GM21526 (cell line): ENCODE measurements at regions not wholly inside any gene's neighbourhood (a gene's known extent, or its start where the extent isn't known, plus 50 kb on each side); places are given as distances from the start of the nearest gene placed in this dataset.

ENCODE experiments used
- ATAC-seq: cut with Tn5 transposase; IDR thresholded peaks from one replicate; pipeline ENCODE4 v1.9.1; 2021; ENCODE audit warnings: moderate library complexity; ENCODE audit not compliant: unreplicated experiment, low FRiP score

- ATAC-seq: no peak
Observed at GRCh38 chr6:166877906-166878305, 78.4 kb downstream of the RNASET2 start.

- ATAC-seq: no peak
Observed at GRCh38 chr6:166877349-166877748, 79.0 kb downstream of the RNASET2 start.

GRCh38 chr6:166872531-166873009 is 83.8 kb downstream of the RNASET2 start:
- ATAC-seq: no peak

GRCh38 chr6:166870602-166871208 is 85.6 kb downstream of the RNASET2 start:
- no peak for ATAC-seq

- ATAC-seq: no peak
Observed at GRCh38 chr6:166866839-166867637, 89.3 kb downstream of the RNASET2 start.

- no peak for ATAC-seq
Observed at GRCh38 chr6:166864333-166864732, 92.0 kb downstream of the RNASET2 start.

GRCh38 chr6:166862978-166863530 is 93.3 kb downstream of the RNASET2 start:
- ATAC-seq: no peak

- ATAC-seq: no peak
Observed at GRCh38 chr6:166862287-166862977, 93.9 kb downstream of the RNASET2 start.

GRCh38 chr6:166861961-166862286 is 94.4 kb downstream of the RNASET2 start:
- no peak for ATAC-seq

- ATAC-seq: no peak
Observed at GRCh38 chr6:166861304-166861703, 95.0 kb downstream of the RNASET2 start.

- ATAC-seq: no peak
Observed at GRCh38 chr6:166860392-166860791, 96.0 kb downstream of the RNASET2 start.

GRCh38 chr6:166855416-166855815 is 100.9 kb downstream of the RNASET2 start:
- no peak for ATAC-seq

- no peak for ATAC-seq
Observed at GRCh38 chr6:166853371-166854325, 102.7 kb downstream of the RNASET2 start.

GRCh38 chr6:166852451-166852975 is 103.8 kb downstream of the RNASET2 start:
- ATAC-seq: no peak

GRCh38 chr6:166851911-166852310 is 104.4 kb downstream of the RNASET2 start:
- no peak for ATAC-seq

- no peak for ATAC-seq
Observed at GRCh38 chr6:166851426-166851825, 104.9 kb downstream of the RNASET2 start.

GRCh38 chr6:166850677-166851076 is 105.7 kb downstream of the RNASET2 start:
- no peak for ATAC-seq

GRCh38 chr6:166849749-166850183 is 106.6 kb downstream of the RNASET2 start:
- no peak for ATAC-seq

GRCh38 chr6:166848979-166849748 is 107.2 kb downstream of the RNASET2 start:
- no peak for ATAC-seq
